ENCODE measurements at regions not wholly inside any gene's neighbourhood (a gene's known extent, or its start where the extent isn't known, plus 50 kb on each side); places are given as distances from the start of the nearest gene placed in this dataset.

DNA sequence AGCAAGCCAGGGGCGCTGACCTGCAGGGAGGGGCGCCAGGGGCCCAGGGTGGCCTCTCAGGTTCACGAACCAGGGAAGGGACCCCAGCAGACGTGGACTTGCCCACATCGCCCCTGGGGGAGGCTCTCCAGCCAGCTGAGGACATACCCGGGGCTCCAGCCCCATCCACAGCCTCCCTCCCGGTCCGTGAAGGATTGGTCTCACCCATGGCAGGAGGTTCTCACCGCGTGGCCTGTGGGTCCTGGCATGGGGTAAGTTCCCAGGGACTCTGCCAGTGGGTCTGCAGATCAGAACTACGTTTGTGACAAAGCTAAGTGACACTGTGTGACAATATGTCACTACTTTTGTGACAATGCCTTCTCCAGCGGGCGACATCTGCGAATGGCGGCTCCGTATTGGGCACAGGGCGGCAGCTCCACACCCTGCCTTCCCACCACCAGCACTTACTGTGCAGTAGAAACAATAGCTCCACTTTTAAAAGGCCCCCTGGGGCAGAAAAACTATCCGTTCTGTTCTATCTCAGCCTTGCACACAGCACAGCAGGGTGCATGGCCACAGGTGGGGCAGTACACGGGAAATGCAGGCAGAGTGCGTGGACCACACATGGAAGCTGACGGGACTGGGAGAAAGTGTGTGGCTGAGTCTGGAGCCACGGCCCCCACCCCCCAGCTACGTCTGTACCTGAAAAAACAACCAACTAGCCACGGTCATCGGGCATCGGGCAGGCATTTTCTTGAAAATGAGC, 65.2 kb upstream of the CTDP1 start:
- Histone ChIP-seq H3K9ac (ENCODE audit: low read length) (no peak overlapping the region), H3K4ac (ENCODE audit: low read depth in 1 of 2, low read length in 2 of 2) (no peak overlapping the region), H3K9me3 (ENCODE audit: control insufficient read depth, low read length) (no peaks in the 10 kb centered on the region), H2AK5ac (ENCODE audit: low read length, severe bottlenecking) (no peak overlapping the region), H2BK120ac (ENCODE audit: low read depth, low read length) (no peak overlapping the region), H3K23ac (ENCODE audit: low read length in 2 of 2) (no peak overlapping the region), H4K8ac (ENCODE audit: low read length) (no peak overlapping the region), H3K36me3 (ENCODE audit: control insufficient read depth in 1 of 2, insufficient read depth in 2 of 2, low read depth in 1 of 2, low read length in 2 of 2) (no peaks in the 10 kb centered on the region), H3K4me3 (ENCODE audit: insufficient read depth in 1 of 2, low read depth in 1 of 2, low read length in 2 of 2) (no peak overlapping the region), H3K79me1 (replicated peaks; ENCODE audit: low read length, poor library complexity, severe bottlenecking) (no peaks in the 10 kb centered on the region), H3K14ac (ENCODE audit: low read length in 2 of 2) (no peak overlapping the region), H3K27ac (ENCODE audit: low read length, poor library complexity, severe bottlenecking) (no peak overlapping the region), H3K18ac (ENCODE audit: low read depth in 1 of 2, low read length in 2 of 2) (no peak overlapping the region), H2BK12ac (ENCODE audit: low read length in 2 of 2) (no peak overlapping the region), H2BK15ac (ENCODE audit: low read depth, poor library complexity, severe bottlenecking) (no peak overlapping the region), H3K4me2 (ENCODE audit: low read length, poor library complexity, severe bottlenecking) (no peak overlapping the region), H4K91ac (ENCODE audit: low read length) (no peak overlapping the region), H3K4me1 (ENCODE audit: control insufficient read depth, insufficient read depth, low read depth, low read length) (peaks cover 20% of the 10 kb centered on the region), H3K27me3 (ENCODE audit: control insufficient read depth in 1 of 2, insufficient read depth in 1 of 2, low read length in 2 of 2) (peaks cover 0 to 26% of the 10 kb centered on the region in 2 experiments), H2AFZ (ENCODE audit: low read depth, low read length) (no peak overlapping the region), H2BK5ac (ENCODE audit: low read depth, low read length, poor library complexity, severe bottlenecking) (no peak overlapping the region)
- WGBS = 87% methylated on average over 22 of the region's 26 CpGs
- no peak for DNase-seq

DNA sequence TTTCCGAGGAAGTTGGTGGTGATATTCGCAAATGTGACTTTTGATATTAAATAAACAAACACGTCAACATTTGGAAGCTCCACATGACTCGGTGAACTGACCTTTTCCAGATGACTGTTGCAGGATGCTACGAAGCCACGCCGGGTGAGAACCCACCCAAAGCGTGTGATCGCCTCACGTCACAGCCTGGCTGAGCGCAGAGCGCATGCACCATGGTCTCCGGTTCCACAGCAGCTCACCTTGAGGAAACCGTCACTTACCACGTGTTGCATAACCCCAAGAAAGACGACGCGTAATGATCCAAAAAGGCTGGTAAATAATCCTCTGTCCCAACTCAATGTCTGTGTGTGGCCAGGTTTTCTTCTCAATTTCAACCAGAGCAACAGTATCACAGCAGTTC, 64.5 kb upstream of the CTDP1 start:
- Histone ChIP-seq H2BK15ac (ENCODE audit: low read depth, poor library complexity, severe bottlenecking) (no peak overlapping the region), H3K14ac (ENCODE audit: low read length in 2 of 2) (no peak overlapping the region), H2AFZ (ENCODE audit: low read depth, low read length) (no peak overlapping the region), H3K4me1 (ENCODE audit: control insufficient read depth, insufficient read depth, low read depth, low read length) (peaks cover 20% of the 10 kb centered on the region), H4K8ac (ENCODE audit: low read length) (no peak overlapping the region), H3K9me3 (ENCODE audit: control insufficient read depth, low read length) (no peaks in the 10 kb centered on the region), H3K4me2 (ENCODE audit: low read length, poor library complexity, severe bottlenecking) (no peak overlapping the region), H2BK120ac (ENCODE audit: low read depth, low read length) (no peak overlapping the region), H4K91ac (ENCODE audit: low read length) (no peak overlapping the region), H2AK5ac (ENCODE audit: low read length, severe bottlenecking) (no peak overlapping the region), H3K23ac (ENCODE audit: low read length in 2 of 2) (no peak overlapping the region), H3K36me3 (ENCODE audit: control insufficient read depth in 1 of 2, insufficient read depth in 2 of 2, low read depth in 1 of 2, low read length in 2 of 2) (no peaks in the 10 kb centered on the region), H2BK5ac (ENCODE audit: low read depth, low read length, poor library complexity, severe bottlenecking) (no peak overlapping the region), H3K4ac (ENCODE audit: low read depth in 1 of 2, low read length in 2 of 2) (no peak overlapping the region), H3K4me3 (ENCODE audit: insufficient read depth in 1 of 2, low read depth in 1 of 2, low read length in 2 of 2) (no peak overlapping the region), H3K9ac (ENCODE audit: low read length) (no peak overlapping the region), H3K27me3 (ENCODE audit: control insufficient read depth in 1 of 2, insufficient read depth in 1 of 2, low read length in 2 of 2) (peaks cover 0 to 26% of the 10 kb centered on the region in 2 experiments), H2BK12ac (ENCODE audit: low read length in 2 of 2) (no peak overlapping the region), H3K18ac (ENCODE audit: low read depth in 1 of 2, low read length in 2 of 2) (no peak overlapping the region), H3K79me1 (replicated peaks; ENCODE audit: low read length, poor library complexity, severe bottlenecking) (no peaks in the 10 kb centered on the region), H3K27ac (ENCODE audit: low read length, poor library complexity, severe bottlenecking) (no peak overlapping the region)
- DNase-seq = no peak
- WGBS = 94% methylated on average over 18 of the region's 18 CpGs

DNA sequence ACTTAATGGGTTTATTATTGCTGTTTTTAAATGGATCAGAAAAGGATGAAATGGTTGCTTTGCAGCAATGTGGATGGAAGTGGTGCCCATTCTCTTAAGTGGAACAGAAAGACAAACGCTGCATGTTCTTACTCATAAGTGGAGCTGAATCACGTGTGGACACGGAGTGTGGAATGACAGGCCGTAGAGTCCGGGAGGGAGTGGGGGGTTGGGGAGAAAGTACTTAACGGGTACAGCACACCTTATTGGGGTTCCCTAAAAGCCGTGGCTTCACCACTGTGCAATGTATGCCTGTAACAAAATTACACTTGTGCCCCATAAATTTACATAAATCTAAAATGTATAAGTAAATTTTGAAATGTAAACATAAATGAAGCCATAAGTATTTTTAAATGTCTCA, 64.0 kb upstream of the CTDP1 start:
- no peak for DNase-seq
- WGBS = 54% methylated on average over 5 of the region's 7 CpGs

GRCh38 chr18:79616651-79617510, 62.7 kb upstream of the CTDP1 start:
- Histone ChIP-seq H2BK5ac (ENCODE audit: low read depth, low read length, poor library complexity, severe bottlenecking) (no peak overlapping the region), H3K23ac (ENCODE audit: low read length in 2 of 2) (no peak overlapping the region), H3K27ac (ENCODE audit: low read length, poor library complexity, severe bottlenecking) (no peak overlapping the region), H3K4me1 (ENCODE audit: control insufficient read depth, insufficient read depth, low read depth, low read length) (peaks cover 10% of the 10 kb centered on the region), H3K14ac (ENCODE audit: low read length in 2 of 2) (no peak overlapping the region), H3K27me3 (ENCODE audit: control insufficient read depth in 1 of 2, insufficient read depth in 1 of 2, low read length in 2 of 2) (peaks cover 0 to 32% of the 10 kb centered on the region in 2 experiments), H3K9me3 (ENCODE audit: control insufficient read depth, low read length) (no peaks in the 10 kb centered on the region), H2BK15ac (ENCODE audit: low read depth, poor library complexity, severe bottlenecking) (no peak overlapping the region), H2AFZ (ENCODE audit: low read depth, low read length) (no peak overlapping the region), H3K18ac (ENCODE audit: low read depth in 1 of 2, low read length in 2 of 2) (no peak overlapping the region), H3K36me3 (ENCODE audit: control insufficient read depth in 1 of 2, insufficient read depth in 2 of 2, low read depth in 1 of 2, low read length in 2 of 2) (no peaks in the 10 kb centered on the region), H3K9ac (ENCODE audit: low read length) (peak overlapping the region; percentile 32), H2BK12ac (ENCODE audit: low read length in 2 of 2) (no peak overlapping the region), H4K8ac (ENCODE audit: low read length) (no peak overlapping the region), H2BK120ac (ENCODE audit: low read depth, low read length) (no peak overlapping the region), H3K79me1 (replicated peaks; ENCODE audit: low read length, poor library complexity, severe bottlenecking) (no peaks in the 10 kb centered on the region), H2AK5ac (ENCODE audit: low read length, severe bottlenecking) (no peak overlapping the region), H3K4me2 (ENCODE audit: low read length, poor library complexity, severe bottlenecking) (peak overlapping the region; percentile 7), H3K4me3 (ENCODE audit: insufficient read depth in 1 of 2, low read depth in 1 of 2, low read length in 2 of 2) (peak overlapping the region in 1 of 2 experiments; percentile 41), H3K4ac (ENCODE audit: low read depth in 1 of 2, low read length in 2 of 2) (no peak overlapping the region), H4K91ac (ENCODE audit: low read length) (no peak overlapping the region)
- DNase-seq = peak; percentile 9
- WGBS = 82% methylated on average over 36 of the region's 89 CpGs

More for the DNA sequence above, 64.0 kb upstream of the CTDP1 start:
- H3K4ac ChIP-seq (ENCODE audit: low read depth in 1 of 2, low read length in 2 of 2) = no peak overlapping the region
- H2BK15ac ChIP-seq (ENCODE audit: low read depth, poor library complexity, severe bottlenecking) = no peak overlapping the region
- H2BK120ac ChIP-seq (ENCODE audit: low read depth, low read length) = no peak overlapping the region
- H2BK5ac ChIP-seq (ENCODE audit: low read depth, low read length, poor library complexity, severe bottlenecking) = no peak overlapping the region
- no peak overlapping the region for H3K4me2 ChIP-seq (ENCODE audit: low read length, poor library complexity, severe bottlenecking)
- no peak overlapping the region for H2AK5ac ChIP-seq (ENCODE audit: low read length, severe bottlenecking)
- no peak overlapping the region for H3K14ac ChIP-seq (ENCODE audit: low read length in 2 of 2)
- peaks cover 0 to 26% of the 10 kb centered on the region in 2 experiments for H3K27me3 ChIP-seq (ENCODE audit: control insufficient read depth in 1 of 2, insufficient read depth in 1 of 2, low read length in 2 of 2)
- peaks cover 18% of the 10 kb centered on the region for H3K4me1 ChIP-seq (ENCODE audit: control insufficient read depth, insufficient read depth, low read depth, low read length)
- no peak overlapping the region for H2AFZ ChIP-seq (ENCODE audit: low read depth, low read length)
- H3K79me1 ChIP-seq (replicated peaks; ENCODE audit: low read length, poor library complexity, severe bottlenecking) = no peaks in the 10 kb centered on the region
- no peak overlapping the region for H3K27ac ChIP-seq (ENCODE audit: low read length, poor library complexity, severe bottlenecking)
- H3K36me3 ChIP-seq (ENCODE audit: control insufficient read depth in 1 of 2, insufficient read depth in 2 of 2, low read depth in 1 of 2, low read length in 2 of 2) = no peaks in the 10 kb centered on the region
- H4K91ac ChIP-seq (ENCODE audit: low read length) = no peak overlapping the region
- H3K23ac ChIP-seq (ENCODE audit: low read length in 2 of 2) = no peak overlapping the region
- no peak overlapping the region for H2BK12ac ChIP-seq (ENCODE audit: low read length in 2 of 2)
- no peak overlapping the region for H3K18ac ChIP-seq (ENCODE audit: low read depth in 1 of 2, low read length in 2 of 2)
- no peaks in the 10 kb centered on the region for H3K9me3 ChIP-seq (ENCODE audit: control insufficient read depth, low read length)
- H3K9ac ChIP-seq (ENCODE audit: low read length) = no peak overlapping the region
- H3K4me3 ChIP-seq (ENCODE audit: insufficient read depth in 1 of 2, low read depth in 1 of 2, low read length in 2 of 2) = no peak overlapping the region
- H4K8ac ChIP-seq (ENCODE audit: low read length) = no peak overlapping the region
